ENCODE measurements at regions not wholly inside any gene's neighbourhood (a gene's known extent, or its start where the extent isn't known, plus 50 kb on each side); places are given as distances from the start of the nearest gene placed in this dataset.

GRCh38 chr9:75692309-75692708, 198.2 kb upstream of the PCSK5 start:
- Mint-ChIP-seq H3K4me3 (no peak overlapping the region), H3K36me3 (no peaks in the 10 kb centered on the region), H3K27me3 (ENCODE audit: low read depth in 2 of 2) (no peaks in the 10 kb centered on the region), H3K4me1 (no peaks in the 10 kb centered on the region), H3K9me3 (peaks cover 0 to 11% of the 10 kb centered on the region in 2 donors), H3K27ac (no peak overlapping the region)
- no peaks in the 10 kb centered on the region for H3K4me1 ChIP-seq (ENCODE audit: control insufficient read depth, insufficient read depth, low read length)
- WGBS (ENCODE audit: insufficient coverage): 75% methylated on average over 1 of the region's 3 CpGs
- H3K27me3 ChIP-seq (ENCODE audit: control insufficient read depth, insufficient read depth, low read length): no peaks in the 10 kb centered on the region
- no peak overlapping the region for H3K4me3 ChIP-seq (ENCODE audit: low read length)
- no peaks in the 10 kb centered on the region for H3K9me3 ChIP-seq (ENCODE audit: control insufficient read depth, insufficient read depth, low read length)
- H3K36me3 ChIP-seq (ENCODE audit: control insufficient read depth, insufficient read depth, low read length): no peaks in the 10 kb centered on the region
- intact Hi-C loops (cut with micrococcal nuclease): no loop called here
- ATAC-seq: no peak
- H3K27ac ChIP-seq (ENCODE audit: low read length): no peak overlapping the region
- no peak for DNase-seq
- TF ChIP-seq, protein P1, sequence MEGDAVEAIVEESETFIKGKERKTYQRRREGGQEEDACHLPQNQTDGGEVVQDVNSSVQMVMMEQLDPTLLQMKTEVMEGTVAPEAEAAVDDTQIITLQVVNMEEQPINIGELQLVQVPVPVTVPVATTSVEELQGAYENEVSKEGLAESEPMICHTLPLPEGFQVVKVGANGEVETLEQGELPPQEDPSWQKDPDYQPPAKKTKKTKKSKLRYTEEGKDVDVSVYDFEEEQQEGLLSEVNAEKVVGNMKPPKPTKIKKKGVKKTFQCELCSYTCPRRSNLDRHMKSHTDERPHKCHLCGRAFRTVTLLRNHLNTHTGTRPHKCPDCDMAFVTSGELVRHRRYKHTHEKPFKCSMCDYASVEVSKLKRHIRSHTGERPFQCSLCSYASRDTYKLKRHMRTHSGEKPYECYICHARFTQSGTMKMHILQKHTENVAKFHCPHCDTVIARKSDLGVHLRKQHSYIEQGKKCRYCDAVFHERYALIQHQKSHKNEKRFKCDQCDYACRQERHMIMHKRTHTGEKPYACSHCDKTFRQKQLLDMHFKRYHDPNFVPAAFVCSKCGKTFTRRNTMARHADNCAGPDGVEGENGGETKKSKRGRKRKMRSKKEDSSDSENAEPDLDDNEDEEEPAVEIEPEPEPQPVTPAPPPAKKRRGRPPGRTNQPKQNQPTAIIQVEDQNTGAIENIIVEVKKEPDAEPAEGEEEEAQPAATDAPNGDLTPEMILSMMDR (IDR thresholded peaks at IDR 0.05): no peak

- H3K27ac Mint-ChIP-seq: no peak overlapping the region
- no peak for DNase-seq
- Histone ChIP-seq H3K4me3 (ENCODE audit: low read length) (no peak overlapping the region), H3K27ac (ENCODE audit: low read length) (no peak overlapping the region), H3K27me3 (ENCODE audit: control insufficient read depth, insufficient read depth, low read length) (no peaks in the 10 kb centered on the region), H3K4me1 (ENCODE audit: control insufficient read depth, insufficient read depth, low read length) (no peaks in the 10 kb centered on the region), H3K36me3 (ENCODE audit: control insufficient read depth, insufficient read depth, low read length) (no peaks in the 10 kb centered on the region), H3K9me3 (ENCODE audit: control insufficient read depth, insufficient read depth, low read length) (no peaks in the 10 kb centered on the region)
- peaks cover 0 to 4% of the 10 kb centered on the region in 2 donors for H3K9me3 Mint-ChIP-seq
- intact Hi-C loops (cut with micrococcal nuclease): no loop called here
- no peaks in the 10 kb centered on the region for H3K4me1 Mint-ChIP-seq
- no CpG with 5 or more reads among the region's 1 CpG for WGBS (ENCODE audit: insufficient coverage)
- H3K4me3 Mint-ChIP-seq: no peak overlapping the region
- TF ChIP-seq, protein P1 (IDR thresholded peaks at IDR 0.05): no peak
- no peaks in the 10 kb centered on the region for H3K27me3 Mint-ChIP-seq (ENCODE audit: low read depth in 2 of 2)
- ATAC-seq: no peak
- no peaks in the 10 kb centered on the region for H3K36me3 Mint-ChIP-seq
Measured at GRCh38 chr9:75695921-75696320, 194.6 kb upstream of the PCSK5 start.

GRCh38 chr9:75699017-75699416, 191.5 kb upstream of the PCSK5 start:
- Mint-ChIP-seq H3K4me3 (no peak overlapping the region), H3K27ac (no peak overlapping the region), H3K4me1 (no peaks in the 10 kb centered on the region), H3K9me3 (peaks cover 0 to 4% of the 10 kb centered on the region in 2 donors), H3K36me3 (no peaks in the 10 kb centered on the region), H3K27me3 (ENCODE audit: low read depth in 2 of 2) (no peaks in the 10 kb centered on the region)
- Histone ChIP-seq H3K36me3 (ENCODE audit: control insufficient read depth, insufficient read depth, low read length) (no peaks in the 10 kb centered on the region), H3K4me3 (ENCODE audit: low read length) (no peak overlapping the region), H3K27me3 (ENCODE audit: control insufficient read depth, insufficient read depth, low read length) (no peaks in the 10 kb centered on the region), H3K4me1 (ENCODE audit: control insufficient read depth, insufficient read depth, low read length) (no peaks in the 10 kb centered on the region), H3K9me3 (ENCODE audit: control insufficient read depth, insufficient read depth, low read length) (no peaks in the 10 kb centered on the region), H3K27ac (ENCODE audit: low read length) (no peak overlapping the region)
- intact Hi-C loops (cut with micrococcal nuclease): no loop called here
- no peak for DNase-seq
- ATAC-seq: no peak
- TF ChIP-seq, protein P1 (IDR thresholded peaks at IDR 0.05): no peak

GRCh38 chr9:75699625-75700251, 190.7 kb upstream of the PCSK5 start:
- peaks cover 0 to 4% of the 10 kb centered on the region in 2 donors for H3K9me3 Mint-ChIP-seq
- DNase-seq (no peak), ATAC-seq (no peak)
- Histone ChIP-seq H3K27ac (ENCODE audit: low read length) (no peak overlapping the region), H3K9me3 (ENCODE audit: control insufficient read depth, insufficient read depth, low read length) (no peaks in the 10 kb centered on the region), H3K4me1 (ENCODE audit: control insufficient read depth, insufficient read depth, low read length) (no peaks in the 10 kb centered on the region), H3K36me3 (ENCODE audit: control insufficient read depth, insufficient read depth, low read length) (no peaks in the 10 kb centered on the region), H3K27me3 (ENCODE audit: control insufficient read depth, insufficient read depth, low read length) (no peaks in the 10 kb centered on the region), H3K4me3 (ENCODE audit: low read length) (no peak overlapping the region)
- H3K27me3 Mint-ChIP-seq (ENCODE audit: low read depth in 2 of 2): no peaks in the 10 kb centered on the region
- no peak overlapping the region for H3K4me3 Mint-ChIP-seq
- no peak overlapping the region for H3K27ac Mint-ChIP-seq
- no peaks in the 10 kb centered on the region for H3K36me3 Mint-ChIP-seq
- TF ChIP-seq, protein P1 (IDR thresholded peaks at IDR 0.05): no peak
- no peaks in the 10 kb centered on the region for H3K4me1 Mint-ChIP-seq
- WGBS (ENCODE audit: insufficient coverage): 72% methylated on average over 1 of the region's 1 CpG
- intact Hi-C loops (cut with micrococcal nuclease): no loop called here

Data from natural killer cell (primary cell).